A673 (cell line): ENCODE measurements at regions not wholly inside any gene's neighbourhood (a gene's known extent, or its start where the extent isn't known, plus 50 kb on each side); places are given as distances from the start of the nearest gene placed in this dataset.

ENCODE experiments used
- EZH2 ChIP-seq: fragments of 200-600 bp; sonication (generic); IDR thresholded peaks from 2 replicates; pipeline ENCODE4 v1.6.1; 2017; ENCODE audit warnings: borderline replicate concordance, low read depth, mild to moderate bottlenecking, mixed read lengths, antibody characterized with exemption, low read length; ENCODE audit not compliant: poor library complexity, severe bottlenecking
- TF ChIP-seq, protein P1 (sequence below): fragments of 300-800, 200-600 bp; sonication (generic); conservative IDR thresholded peaks from 2 replicates; pipeline ENCODE4 v1.5.1; 2017; ENCODE audit warnings: low read depth, mild to moderate bottlenecking, antibody characterized with exemption, low read length, moderate library complexity, mixed read lengths

DNA sequence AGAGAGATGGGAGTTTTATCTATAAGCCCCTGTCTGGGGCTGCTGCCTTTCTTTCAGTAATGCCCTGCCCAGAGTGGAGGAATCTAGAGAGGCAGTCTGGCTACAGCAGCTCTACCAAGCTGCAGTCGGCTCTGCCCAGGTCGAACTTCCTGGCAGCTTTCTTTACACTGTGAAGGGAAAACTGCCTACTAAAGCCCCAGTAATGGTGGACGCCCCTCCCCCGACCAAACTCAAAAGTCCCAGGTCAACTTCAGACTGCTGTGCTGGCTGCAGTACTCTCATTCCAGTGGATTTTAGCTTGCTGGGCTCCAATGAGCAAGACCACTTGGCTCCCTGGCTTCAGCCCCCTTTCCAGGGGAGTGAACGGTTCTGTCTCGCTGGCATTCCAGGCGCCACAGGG, 65.9 kb upstream of the RARB start:
- no peak for TF ChIP-seq EZH2
- TF ChIP-seq, protein P1, sequence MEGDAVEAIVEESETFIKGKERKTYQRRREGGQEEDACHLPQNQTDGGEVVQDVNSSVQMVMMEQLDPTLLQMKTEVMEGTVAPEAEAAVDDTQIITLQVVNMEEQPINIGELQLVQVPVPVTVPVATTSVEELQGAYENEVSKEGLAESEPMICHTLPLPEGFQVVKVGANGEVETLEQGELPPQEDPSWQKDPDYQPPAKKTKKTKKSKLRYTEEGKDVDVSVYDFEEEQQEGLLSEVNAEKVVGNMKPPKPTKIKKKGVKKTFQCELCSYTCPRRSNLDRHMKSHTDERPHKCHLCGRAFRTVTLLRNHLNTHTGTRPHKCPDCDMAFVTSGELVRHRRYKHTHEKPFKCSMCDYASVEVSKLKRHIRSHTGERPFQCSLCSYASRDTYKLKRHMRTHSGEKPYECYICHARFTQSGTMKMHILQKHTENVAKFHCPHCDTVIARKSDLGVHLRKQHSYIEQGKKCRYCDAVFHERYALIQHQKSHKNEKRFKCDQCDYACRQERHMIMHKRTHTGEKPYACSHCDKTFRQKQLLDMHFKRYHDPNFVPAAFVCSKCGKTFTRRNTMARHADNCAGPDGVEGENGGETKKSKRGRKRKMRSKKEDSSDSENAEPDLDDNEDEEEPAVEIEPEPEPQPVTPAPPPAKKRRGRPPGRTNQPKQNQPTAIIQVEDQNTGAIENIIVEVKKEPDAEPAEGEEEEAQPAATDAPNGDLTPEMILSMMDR: no peak
